Astrocyte (in vitro differentiated cells and primary cell): ENCODE measurements at regions not wholly inside any gene's neighbourhood (a gene's known extent, or its start where the extent isn't known, plus 50 kb on each side); places are given as distances from the start of the nearest gene placed in this dataset.

Experiments
- DNase-seq: peaks from one replicate; pipeline ENCODE4 v3.0.0-alpha.2; 2010; ENCODE audit warnings: low read depth
- FAIRE-seq: peaks from 2 replicates; lab custom pipeline; 2011; peaks lifted over from hg19 to GRCh38; lab: Jason Lieb, UNC
- H2AFZ ChIP-seq: 2 replicates; pipeline ENCODE4 v1.6.0; 2012; ENCODE audit warnings: low read depth, low read length, inconsistent platforms
- H3K27ac ChIP-seq: 2 replicates; pipeline ENCODE4 v1.5.1; 2011; ENCODE audit warnings: low read depth, low read length, inconsistent platforms
- H3K27me3 ChIP-seq: 2 replicates; pipeline ENCODE4 v1.6.0; 2011; ENCODE audit warnings: low read length, inconsistent platforms; ENCODE audit not compliant: insufficient read depth
- H3K36me3 ChIP-seq: 2 replicates; pipeline ENCODE4 v1.5.1; 2011; ENCODE audit warnings: low read length, inconsistent platforms; ENCODE audit not compliant: insufficient read depth
- H3K4me1 ChIP-seq: 2 replicates; pipeline ENCODE4 v1.5.1; 2011; ENCODE audit warnings: low read length, inconsistent platforms; ENCODE audit not compliant: insufficient read depth
- H3K4me2 ChIP-seq: 2 replicates; pipeline ENCODE4 v1.6.0; 2012; ENCODE audit warnings: low read length, inconsistent platforms
- H3K4me3 ChIP-seq: 2 replicates; pipeline ENCODE4 v1.5.1; 2011; ENCODE audit warnings: low read depth, mild to moderate bottlenecking, low read length, inconsistent platforms; ENCODE audit not compliant: insufficient read depth
- H3K79me2 ChIP-seq: 2 replicates; pipeline ENCODE4 v1.6.0; 2012; ENCODE audit warnings: mild to moderate bottlenecking, low read length, inconsistent platforms; ENCODE audit not compliant: insufficient read depth
- H3K9ac ChIP-seq: 2 replicates; pipeline ENCODE4 v1.6.0; 2012; ENCODE audit warnings: mild to moderate bottlenecking, low read length, inconsistent platforms
- H3K9me3 ChIP-seq: 2 replicates; pipeline ENCODE4 v1.5.1; 2012; ENCODE audit warnings: low read depth, mild to moderate bottlenecking, low read length, inconsistent platforms; ENCODE audit not compliant: insufficient read depth
- H4K20me1 ChIP-seq: 2 replicates; pipeline ENCODE4 v1.6.0; 2012; ENCODE audit warnings: low read length, inconsistent platforms; ENCODE audit not compliant: insufficient read depth
- H3K27ac Mint-ChIP-seq: one replicate; pipeline ENCODE4 v1.8.0; 2021; ENCODE audit warnings: mild to moderate bottlenecking, mixed read lengths; ENCODE audit not compliant: unreplicated experiment
- H3K27me3 Mint-ChIP-seq: one replicate; pipeline ENCODE4 v1.8.0; 2021; ENCODE audit warnings: low read depth, mixed read lengths; ENCODE audit not compliant: unreplicated experiment
- H3K36me3 Mint-ChIP-seq: one replicate; pipeline ENCODE4 v1.8.0; 2021; ENCODE audit warnings: low read depth, mixed read lengths; ENCODE audit not compliant: unreplicated experiment
- H3K4me1 Mint-ChIP-seq: one replicate; pipeline ENCODE4 v1.8.0; 2021; ENCODE audit warnings: low read depth, mixed read lengths; ENCODE audit not compliant: unreplicated experiment
- H3K4me3 Mint-ChIP-seq: one replicate; pipeline ENCODE4 v1.8.0; 2021; ENCODE audit warnings: mild to moderate bottlenecking, moderate library complexity, mixed read lengths; ENCODE audit not compliant: unreplicated experiment
- H3K9me3 Mint-ChIP-seq: one replicate; pipeline ENCODE4 v1.8.0; 2021; ENCODE audit warnings: mild to moderate bottlenecking, mixed read lengths; ENCODE audit not compliant: unreplicated experiment
- CTCF ChIP-seq: IDR thresholded peaks from 2 replicates; pipeline ENCODE4 v1.5.1; 2011; ENCODE audit warnings: low read depth, mild to moderate bottlenecking, inconsistent platforms, low read length, moderate library complexity; ENCODE audit not compliant: insufficient read depth
- EZH2 ChIP-seq: IDR thresholded peaks from 2 replicates; pipeline ENCODE4 v1.6.1; 2012; ENCODE audit warnings: mild to moderate bottlenecking, low read length, inconsistent platforms; ENCODE audit not compliant: insufficient read depth

GRCh38 chr20:53658973-53659372 is 65.3 kb upstream of the ZNF217 start:
- no peaks in the 10 kb centered on the region for H3K36me3 Mint-ChIP-seq
- FAIRE-seq (no peak), DNase-seq (no peak)
- no peaks in the 10 kb centered on the region for H3K79me2 ChIP-seq
- H3K9ac ChIP-seq = no peak overlapping the region
- H3K4me2 ChIP-seq = no peak overlapping the region
- peaks cover 18% of the 10 kb centered on the region for H3K4me1 Mint-ChIP-seq
- H3K36me3 ChIP-seq = no peaks in the 10 kb centered on the region
- H3K27ac ChIP-seq = no peak overlapping the region
- no peaks in the 10 kb centered on the region for H3K9me3 Mint-ChIP-seq
- H3K27me3 Mint-ChIP-seq = no peaks in the 10 kb centered on the region
- no peak overlapping the region for H3K4me3 Mint-ChIP-seq
- no peaks in the 10 kb centered on the region for H3K9me3 ChIP-seq
- no peaks in the 10 kb centered on the region for H3K27me3 ChIP-seq
- no peak overlapping the region for H3K27ac Mint-ChIP-seq
- no peaks in the 10 kb centered on the region for H4K20me1 ChIP-seq
- no peak overlapping the region for H2AFZ ChIP-seq
- no peak for TF ChIP-seq CTCF
- no peak for TF ChIP-seq EZH2
- H3K4me3 ChIP-seq = no peak overlapping the region
- H3K4me1 ChIP-seq = peaks cover 14% of the 10 kb centered on the region

GRCh38 chr20:53658322-53658721 is 64.7 kb upstream of the ZNF217 start:
- Histone ChIP-seq H3K9me3 (no peaks in the 10 kb centered on the region), H3K4me2 (no peak overlapping the region), H2AFZ (no peak overlapping the region), H4K20me1 (no peaks in the 10 kb centered on the region), H3K36me3 (no peaks in the 10 kb centered on the region), H3K27me3 (no peaks in the 10 kb centered on the region), H3K4me1 (peaks cover 14% of the 10 kb centered on the region), H3K4me3 (no peak overlapping the region), H3K27ac (no peak overlapping the region), H3K9ac (no peak overlapping the region), H3K79me2 (no peaks in the 10 kb centered on the region)
- Mint-ChIP-seq H3K27me3 (no peaks in the 10 kb centered on the region), H3K27ac (no peak overlapping the region), H3K36me3 (no peaks in the 10 kb centered on the region), H3K9me3 (no peaks in the 10 kb centered on the region), H3K4me3 (no peak overlapping the region), H3K4me1 (peaks cover 18% of the 10 kb centered on the region)
- DNase-seq (no peak), FAIRE-seq (no peak)
- TF ChIP-seq CTCF = no peak
- no peak for TF ChIP-seq EZH2

- no peak overlapping the region for H3K4me2 ChIP-seq
These were observed 64.1 kb upstream of the ZNF217 start for GRCh38 chr20:53657732-53658131.

More at GRCh38 chr20:53657732-53658131, 64.1 kb upstream of the ZNF217 start:
- Mint-ChIP-seq H3K36me3 (no peaks in the 10 kb centered on the region), H3K4me3 (no peak overlapping the region), H3K27ac (no peak overlapping the region), H3K9me3 (no peaks in the 10 kb centered on the region), H3K4me1 (peaks cover 22% of the 10 kb centered on the region), H3K27me3 (no peaks in the 10 kb centered on the region)
- no peaks in the 10 kb centered on the region for H4K20me1 ChIP-seq
- H3K4me3 ChIP-seq = no peak overlapping the region
- peaks cover 14% of the 10 kb centered on the region for H3K4me1 ChIP-seq
- FAIRE-seq = no peak
- no peaks in the 10 kb centered on the region for H3K79me2 ChIP-seq
- no peaks in the 10 kb centered on the region for H3K27me3 ChIP-seq
- no peak for DNase-seq
- TF ChIP-seq CTCF (no peak), EZH2 (no peak)
- no peak overlapping the region for H3K9ac ChIP-seq
- no peak overlapping the region for H2AFZ ChIP-seq
- no peaks in the 10 kb centered on the region for H3K9me3 ChIP-seq
- H3K27ac ChIP-seq = no peak overlapping the region
- no peaks in the 10 kb centered on the region for H3K36me3 ChIP-seq
